ENCODE measurements at regions not wholly inside any gene's neighbourhood (a gene's known extent, or its start where the extent isn't known, plus 50 kb on each side); places are given as distances from the start of the nearest gene placed in this dataset.

GRCh38 chr2:172181840-172182239 is 79.1 kb upstream of the DLX2 start:
- no peak for TF ChIP-seq CTCF (IDR thresholded peaks at IDR 0.05; ENCODE audit: poor library complexity)
- TF ChIP-seq EZH2 (IDR thresholded peaks at IDR 0.05; ENCODE audit: borderline replicate concordance): no peak
- TF ChIP-seq EZH2phosphoT487 (IDR thresholded peaks at IDR 0.05; ENCODE audit: low read depth, severe bottlenecking, unreplicated experiment): no peak
